H9 (cell line): ENCODE measurements at regions not wholly inside any gene's neighbourhood (a gene's known extent, or its start where the extent isn't known, plus 50 kb on each side); places are given as distances from the start of the nearest gene placed in this dataset.

Source experiments
- DNase-seq: peaks from one replicate; pipeline ENCODE4 v3.0.0-alpha.2; 2017
- H2AFZ ChIP-seq: one replicate; pipeline ENCODE4 v1.6.1; 2013; ENCODE audit warnings: mild to moderate bottlenecking, low read length, control low read depth, moderate library complexity
- H2AK5ac ChIP-seq: 2 replicates; pipeline ENCODE4 v1.6.1; 2013; ENCODE audit warnings: low read length, control low read depth, mixed read lengths; ENCODE audit not compliant: insufficient read length
- H2BK120ac ChIP-seq: one replicate; pipeline ENCODE4 v1.6.1; 2013; ENCODE audit warnings: low read depth, mild to moderate bottlenecking, low read length, control low read depth, inconsistent platforms; ENCODE audit not compliant: poor library complexity, severe bottlenecking
- H2BK12ac ChIP-seq: 2 replicates; pipeline ENCODE4 v1.6.1; 2013; ENCODE audit warnings: low read length, control low read depth, mixed read lengths, low read depth; ENCODE audit not compliant: insufficient read length
- H2BK15ac ChIP-seq: 2 replicates; pipeline ENCODE4 v1.6.1; 2013; ENCODE audit warnings: low read depth, low read length, control low read depth
- H2BK20ac ChIP-seq: one replicate; pipeline ENCODE4 v1.6.1; 2013; ENCODE audit warnings: low read depth, mild to moderate bottlenecking, low read length, control low read depth, inconsistent platforms; ENCODE audit not compliant: poor library complexity, severe bottlenecking
- H2BK5ac ChIP-seq: 2 replicates; pipeline ENCODE4 v1.6.1; 2013; ENCODE audit warnings: low read length, control low read depth, mixed read lengths; ENCODE audit not compliant: insufficient read length
- H3K14ac ChIP-seq: 2 replicates; pipeline ENCODE4 v1.6.1; 2013; ENCODE audit warnings: low read length, control low read depth; ENCODE audit not compliant: insufficient read depth
- H3K18ac ChIP-seq: 2 replicates; pipeline ENCODE4 v1.6.1; 2013; ENCODE audit warnings: low read depth, mild to moderate bottlenecking, mixed read lengths, low read length, control low read depth; ENCODE audit not compliant: insufficient read length
- H3K23ac ChIP-seq: 2 replicates; pipeline ENCODE4 v1.6.1; 2013; ENCODE audit warnings: low read length, control low read depth, mixed read lengths, low read depth; ENCODE audit not compliant: insufficient read length
- H3K23me2 ChIP-seq: 2 replicates; pipeline ENCODE4 v1.6.1; 2013; ENCODE audit warnings: low read depth, mild to moderate bottlenecking, mixed read lengths, low read length, control low read depth; ENCODE audit not compliant: insufficient read length, poor library complexity, severe bottlenecking
- H3K27ac ChIP-seq: 2 replicates; pipeline ENCODE4 v1.5.1; 2013; ENCODE audit warnings: low read length, control low read depth, mixed read lengths, low read depth; ENCODE audit not compliant: insufficient read length
- H3K27me3 ChIP-seq: 2 replicates; pipeline ENCODE4 v1.6.1; 2013; ENCODE audit warnings: low read length, control low read depth, inconsistent platforms; ENCODE audit not compliant: insufficient read depth
- H3K4ac ChIP-seq: 2 replicates; pipeline ENCODE4 v1.6.1; 2013; ENCODE audit warnings: low read depth, mild to moderate bottlenecking, control low read depth, inconsistent platforms, low read length, moderate library complexity
- H3K4me1 ChIP-seq: 2 replicates; pipeline ENCODE4 v1.6.1; 2013; ENCODE audit warnings: low read length, control low read depth, inconsistent platforms; ENCODE audit not compliant: insufficient read depth
- H3K4me2 ChIP-seq: 2 replicates; pipeline ENCODE4 v1.6.1; 2013; ENCODE audit warnings: low read length, control low read depth, mixed read lengths; ENCODE audit not compliant: insufficient read length, insufficient read depth
- H3K56ac ChIP-seq: 2 replicates; pipeline ENCODE4 v1.6.1; 2013; ENCODE audit warnings: low read depth, mild to moderate bottlenecking, mixed read lengths, low read length, control low read depth; ENCODE audit not compliant: insufficient read length
- H3K79me1 ChIP-seq: 2 replicates; pipeline ENCODE4 v1.6.1; 2013; ENCODE audit warnings: low read depth, mild to moderate bottlenecking, moderate library complexity, low read length, control low read depth, inconsistent platforms; ENCODE audit not compliant: insufficient read depth, poor library complexity, severe bottlenecking
- H3K79me2 ChIP-seq: 2 replicates; pipeline ENCODE4 v1.6.1; 2013; ENCODE audit warnings: low read length, control low read depth, inconsistent platforms; ENCODE audit not compliant: insufficient read depth
- H3K9ac ChIP-seq: 2 replicates; pipeline ENCODE4 v1.6.1; 2013; ENCODE audit warnings: low read length, control low read depth, mixed read lengths; ENCODE audit not compliant: insufficient read length; ENCODE audit errors: extremely low read depth
- H3K9me3 ChIP-seq: one replicate; pipeline ENCODE4 v1.6.1; 2013; ENCODE audit warnings: low read depth, low read length, inconsistent platforms; ENCODE audit not compliant: control insufficient read depth
- H3T11ph ChIP-seq: one replicate; pipeline ENCODE4 v1.6.1; 2013; ENCODE audit warnings: mild to moderate bottlenecking, low read length, control low read depth, inconsistent platforms
- H4K20me1 ChIP-seq: one replicate; pipeline ENCODE4 v1.6.1; 2013; ENCODE audit not compliant: control insufficient read depth, insufficient read length, insufficient read depth
- H4K5ac ChIP-seq: 2 replicates; pipeline ENCODE4 v1.6.1; 2013; ENCODE audit warnings: low read depth, mild to moderate bottlenecking, mixed read lengths, low read length, control low read depth; ENCODE audit not compliant: insufficient read length
- H4K8ac ChIP-seq: replicated peaks from 2 replicates; pipeline ENCODE4 v1.6.1; 2013; ENCODE audit warnings: low read length, control low read depth, mixed read lengths, low read depth; ENCODE audit not compliant: insufficient read length
- H4K91ac ChIP-seq: 2 replicates; pipeline ENCODE4 v1.6.1; 2013; ENCODE audit warnings: low read depth, mild to moderate bottlenecking, moderate library complexity, mixed read lengths, low read length, control low read depth; ENCODE audit not compliant: insufficient read length
- H3K27ac Mint-ChIP-seq, 3 experiments: 2 replicates in 2 of 3; 3 replicates in 1 of 3; pipeline ENCODE4 v1.8.0; 2020 to 2021; ENCODE audit warnings: mixed read lengths in 3 of 3, mild to moderate bottlenecking in 1 of 3, moderate library complexity in 1 of 3
- H3K27me3 Mint-ChIP-seq: 2 replicates; pipeline ENCODE4 v1.8.0; 2021; ENCODE audit warnings: low read depth, mild to moderate bottlenecking, moderate library complexity, mixed read lengths
- H3K36me3 Mint-ChIP-seq, 3 experiments: 2 replicates in 2 of 3; 3 replicates in 1 of 3; pipeline ENCODE4 v1.8.0; 2020 to 2021; ENCODE audit warnings: low read depth in 3 of 3, mixed read lengths in 3 of 3; ENCODE audit not compliant: insufficient read depth in 1 of 3
- H3K4me1 Mint-ChIP-seq, 2 experiments: 2 replicates each; pipeline ENCODE4 v1.8.0; 2020; ENCODE audit warnings: mixed read lengths in 2 of 2
- H3K4me3 Mint-ChIP-seq, 2 experiments: 2 replicates in 1 of 2; 3 replicates in 1 of 2; pipeline ENCODE4 v1.8.0; 2020 to 2021; ENCODE audit warnings: mild to moderate bottlenecking in 2 of 2, mixed read lengths in 2 of 2, moderate library complexity in 1 of 2
- H3K9me3 Mint-ChIP-seq, 2 experiments: 2 replicates in 1 of 2; 3 replicates in 1 of 2; pipeline ENCODE4 v1.8.0; 2020; ENCODE audit warnings: mild to moderate bottlenecking in 2 of 2, mixed read lengths in 2 of 2, moderate library complexity in 1 of 2
- WGBS: extraction: QIAGEN DNeasy Blood & Tissue Kit; methylation state at CpG from one replicate; pipeline ENCODE4 v1.1.7; 2013; ENCODE audit warnings: missing lambda C conversion rate, low lambda C conversion rate, mixed read lengths; ENCODE audit not compliant: insufficient read length; ENCODE audit errors: extremely low coverage; 5-methylcytosine and 5-hydroxymethylcytosine counted together
- TF ChIP-seq, protein P1 (sequence below): fragments of 200-600 bp; sonication (generic); conservative IDR thresholded peaks from 3 replicates; pipeline ENCODE4 v1.8.0; 2021; ENCODE audit warnings: antibody characterized with exemption, mild to moderate bottlenecking

GRCh38 chr2:41483982-41484857 lies 563.6 kb upstream of the PKDCC start:
- Histone ChIP-seq H4K20me1 (no peaks in the 10 kb centered on the region), H2BK15ac (no peak overlapping the region), H2AFZ (no peak overlapping the region), H3K9me3 (no peaks in the 10 kb centered on the region), H2BK120ac (no peak overlapping the region), H3K4me2 (no peak overlapping the region), H3K4me1 (no peaks in the 10 kb centered on the region), H3K27me3 (no peaks in the 10 kb centered on the region), H3T11ph (no peak overlapping the region), H3K14ac (no peak overlapping the region), H3K23ac (no peak overlapping the region), H2BK5ac (no peak overlapping the region), H4K91ac (no peak overlapping the region), H3K56ac (no peak overlapping the region), H3K18ac (no peak overlapping the region), H3K27ac (no peak overlapping the region), H3K9ac (no peak overlapping the region), H3K79me2 (no peaks in the 10 kb centered on the region), H3K4ac (no peak overlapping the region), H3K79me1 (no peaks in the 10 kb centered on the region), H4K8ac (no peak overlapping the region), H2AK5ac (no peak overlapping the region), H3K23me2 (no peaks in the 10 kb centered on the region), H2BK12ac (no peak overlapping the region), H4K5ac (no peak overlapping the region), H2BK20ac (no peak overlapping the region)
- no CpG with 5 or more reads among the region's 7 CpGs for WGBS
- Mint-ChIP-seq H3K27ac (no peak overlapping the region), H3K4me1 (no peaks in the 10 kb centered on the region), H3K27me3 (no peaks in the 10 kb centered on the region), H3K36me3 (peaks cover 0 to 6% (median 0%) of the 10 kb centered on the region in 3 experiments; a peak in 2 of 7 replicates), H3K4me3 (no peak overlapping the region), H3K9me3 (peaks cover 6 to 7% of the 10 kb centered on the region in 2 experiments; a peak in 2 of 5 replicates)
- DNase-seq = no peak
- TF ChIP-seq, protein P1, sequence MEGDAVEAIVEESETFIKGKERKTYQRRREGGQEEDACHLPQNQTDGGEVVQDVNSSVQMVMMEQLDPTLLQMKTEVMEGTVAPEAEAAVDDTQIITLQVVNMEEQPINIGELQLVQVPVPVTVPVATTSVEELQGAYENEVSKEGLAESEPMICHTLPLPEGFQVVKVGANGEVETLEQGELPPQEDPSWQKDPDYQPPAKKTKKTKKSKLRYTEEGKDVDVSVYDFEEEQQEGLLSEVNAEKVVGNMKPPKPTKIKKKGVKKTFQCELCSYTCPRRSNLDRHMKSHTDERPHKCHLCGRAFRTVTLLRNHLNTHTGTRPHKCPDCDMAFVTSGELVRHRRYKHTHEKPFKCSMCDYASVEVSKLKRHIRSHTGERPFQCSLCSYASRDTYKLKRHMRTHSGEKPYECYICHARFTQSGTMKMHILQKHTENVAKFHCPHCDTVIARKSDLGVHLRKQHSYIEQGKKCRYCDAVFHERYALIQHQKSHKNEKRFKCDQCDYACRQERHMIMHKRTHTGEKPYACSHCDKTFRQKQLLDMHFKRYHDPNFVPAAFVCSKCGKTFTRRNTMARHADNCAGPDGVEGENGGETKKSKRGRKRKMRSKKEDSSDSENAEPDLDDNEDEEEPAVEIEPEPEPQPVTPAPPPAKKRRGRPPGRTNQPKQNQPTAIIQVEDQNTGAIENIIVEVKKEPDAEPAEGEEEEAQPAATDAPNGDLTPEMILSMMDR = no peak
